ENCODE measurements at regions not wholly inside any gene's neighbourhood (a gene's known extent, or its start where the extent isn't known, plus 50 kb on each side); places are given as distances from the start of the nearest gene placed in this dataset.

- TF ChIP-seq CTCF (conservative IDR thresholded peaks at IDR 0.05; ENCODE audit: low read depth, low read length) (no peak), EZH2 (IDR thresholded peaks at IDR 0.05; ENCODE audit: low read length, unreplicated experiment) (no peak), EZH2phosphoT487 (IDR thresholded peaks at IDR 0.05; ENCODE audit: borderline replicate concordance, low read length) (no peak)
Measured at GRCh38 chr13:104006625-104007075, 940.4 kb upstream of the SLC10A2 start.
